ENCODE measurements at regions not wholly inside any gene's neighbourhood (a gene's known extent, or its start where the extent isn't known, plus 50 kb on each side); places are given as distances from the start of the nearest gene placed in this dataset.

DNA sequence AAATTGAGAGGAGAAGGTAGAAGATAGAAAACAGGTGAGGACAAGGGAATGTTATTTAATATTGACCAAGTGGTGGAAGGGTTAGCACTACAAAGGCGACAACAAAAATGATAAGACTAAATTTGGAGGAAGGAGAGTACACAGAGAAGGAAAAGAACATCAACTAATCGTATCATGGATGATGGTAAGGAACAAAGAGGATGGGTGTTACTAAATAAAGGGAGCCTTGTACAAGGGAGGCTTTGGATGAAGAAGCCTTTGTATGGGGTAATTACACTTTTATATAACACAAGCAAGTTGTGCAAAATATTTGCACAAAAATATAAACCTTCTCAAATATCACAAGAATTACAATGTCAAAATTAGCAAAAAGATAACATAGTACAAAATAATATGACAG is 125.7 kb downstream of the ZNF608 start:
- TF ChIP-seq, protein P1, sequence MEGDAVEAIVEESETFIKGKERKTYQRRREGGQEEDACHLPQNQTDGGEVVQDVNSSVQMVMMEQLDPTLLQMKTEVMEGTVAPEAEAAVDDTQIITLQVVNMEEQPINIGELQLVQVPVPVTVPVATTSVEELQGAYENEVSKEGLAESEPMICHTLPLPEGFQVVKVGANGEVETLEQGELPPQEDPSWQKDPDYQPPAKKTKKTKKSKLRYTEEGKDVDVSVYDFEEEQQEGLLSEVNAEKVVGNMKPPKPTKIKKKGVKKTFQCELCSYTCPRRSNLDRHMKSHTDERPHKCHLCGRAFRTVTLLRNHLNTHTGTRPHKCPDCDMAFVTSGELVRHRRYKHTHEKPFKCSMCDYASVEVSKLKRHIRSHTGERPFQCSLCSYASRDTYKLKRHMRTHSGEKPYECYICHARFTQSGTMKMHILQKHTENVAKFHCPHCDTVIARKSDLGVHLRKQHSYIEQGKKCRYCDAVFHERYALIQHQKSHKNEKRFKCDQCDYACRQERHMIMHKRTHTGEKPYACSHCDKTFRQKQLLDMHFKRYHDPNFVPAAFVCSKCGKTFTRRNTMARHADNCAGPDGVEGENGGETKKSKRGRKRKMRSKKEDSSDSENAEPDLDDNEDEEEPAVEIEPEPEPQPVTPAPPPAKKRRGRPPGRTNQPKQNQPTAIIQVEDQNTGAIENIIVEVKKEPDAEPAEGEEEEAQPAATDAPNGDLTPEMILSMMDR (IDR thresholded peaks at IDR 0.05 in 4 of 5, conservative IDR thresholded peaks at IDR 0.05 in 1 of 5) = no peak
- no peak for TF ChIP-seq POLR2A (IDR thresholded peaks at IDR 0.05)

Measured in gastrocnemius medialis (tissue), 4 donors.